ENCODE measurements at regions not wholly inside any gene's neighbourhood (a gene's known extent, or its start where the extent isn't known, plus 50 kb on each side); places are given as distances from the start of the nearest gene placed in this dataset.

GRCh38 chr2:225920621-225921220 is 521.2 kb downstream of the NYAP2 start:
- TF ChIP-seq POLR2A (IDR thresholded peaks at IDR 0.05; ENCODE audit: low read depth, low read length) (no peak), TAF1 (IDR thresholded peaks at IDR 0.05; ENCODE audit: low read depth, low read length) (no peak), POLR2AphosphoS5 (IDR thresholded peaks at IDR 0.05; ENCODE audit: low read depth, low read length) (no peak), SPI1 (IDR thresholded peaks at IDR 0.05; ENCODE audit: low read depth, low read length) (no peak)
